Ramos (cell line): ENCODE measurements at regions not wholly inside any gene's neighbourhood (a gene's known extent, or its start where the extent isn't known, plus 50 kb on each side); places are given as distances from the start of the nearest gene placed in this dataset.
"Not testable (repeated sequence)": the region's sequence is repeated elsewhere in the genome, so short reads cannot be mapped to it uniquely, and the experiment has no call there.

ENCODE experiments used
- in situ Hi-C: fragments of 300-500 bp; cut with MboI; formaldehyde crosslinking; loops from one replicate; pipeline ENCODE4 v1.14.3; 2022; ENCODE audit warnings: low sequenced_read_pairs; ENCODE audit not compliant: unreplicated experiment

- in situ Hi-C loops: no loop called here
These were observed 803.7 kb downstream of the MCTP2 start for GRCh38 chr15:95035106-95035505.

DNA sequence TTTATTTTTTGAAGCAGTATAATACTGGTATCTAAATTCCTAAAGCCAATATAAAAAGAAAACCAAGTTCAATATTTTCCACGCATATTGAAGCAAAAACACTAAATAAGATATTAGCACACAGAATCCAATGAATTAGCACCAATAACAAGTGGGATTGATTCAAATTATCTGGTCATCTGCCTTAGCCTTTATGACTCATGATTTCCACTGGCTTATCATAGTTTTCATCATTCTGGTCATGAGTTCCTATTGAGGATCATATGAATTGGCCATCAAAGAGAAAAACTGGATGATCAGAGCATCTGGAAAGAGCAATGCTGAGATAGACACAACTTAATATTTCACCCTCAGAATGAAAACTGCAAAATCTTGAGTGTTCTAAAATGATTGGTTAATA lies 809.9 kb downstream of the MCTP2 start:
- in situ Hi-C loops: no loop called here

- in situ Hi-C loops: not testable (repeated sequence)
These were observed 812.0 kb downstream of the MCTP2 start for GRCh38 chr15:95043236-95043932.

GRCh38 chr15:95043933-95044313 lies 812.6 kb downstream of the MCTP2 start:
- in situ Hi-C loops: no loop called here

DNA sequence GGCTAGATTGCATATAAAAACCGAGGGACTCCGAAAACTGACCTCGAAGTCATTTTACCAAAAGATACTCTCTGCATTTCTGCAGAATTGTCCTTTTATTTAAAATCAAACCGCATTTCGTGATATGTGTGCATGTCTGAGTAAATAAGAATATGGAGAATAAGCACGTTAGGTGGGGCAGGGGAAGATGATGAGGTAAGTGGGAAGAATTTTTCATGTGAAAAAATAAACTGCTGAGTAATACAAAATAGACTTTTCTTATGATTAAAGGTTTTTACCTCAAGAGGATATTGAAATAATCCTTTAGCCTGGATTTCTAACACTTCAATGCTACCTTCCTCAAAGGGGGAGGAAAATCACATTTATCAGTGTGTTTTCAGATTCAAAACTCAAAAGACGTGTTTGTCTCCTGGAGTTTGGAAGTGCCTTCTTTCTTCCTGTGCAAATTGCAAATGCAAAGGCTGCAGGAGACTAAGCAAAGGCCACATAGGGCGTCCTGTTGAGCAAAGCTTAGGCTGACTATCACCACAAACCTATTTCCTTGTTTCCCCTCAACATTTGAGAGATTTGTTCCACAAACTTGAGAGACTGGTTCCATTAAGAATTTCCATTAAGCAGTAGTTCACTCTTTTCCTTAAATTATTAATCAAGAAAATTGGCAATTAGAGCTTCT lies 813.5 kb downstream of the MCTP2 start:
- in situ Hi-C loops: no loop called here

DNA sequence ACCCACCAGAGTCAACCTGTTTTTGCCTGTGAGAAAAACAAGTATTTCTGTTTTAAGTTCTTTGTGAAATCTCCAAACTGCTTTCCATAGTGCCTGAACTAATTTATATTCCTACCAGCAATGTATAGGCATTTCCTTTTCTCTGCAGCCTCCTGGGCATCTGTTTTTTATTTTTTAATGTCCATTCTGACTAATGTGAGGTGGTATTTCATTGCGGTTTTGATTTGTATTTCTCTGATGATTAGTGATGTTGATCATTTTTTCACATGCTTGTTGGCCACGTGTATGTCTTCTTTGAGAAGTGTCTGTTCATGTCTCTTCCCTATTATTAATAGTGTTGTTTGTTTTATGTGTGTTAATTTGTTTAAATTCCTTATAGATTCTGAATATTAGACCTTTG lies 820.5 kb downstream of the MCTP2 start:
- in situ Hi-C loops: no loop called here

DNA sequence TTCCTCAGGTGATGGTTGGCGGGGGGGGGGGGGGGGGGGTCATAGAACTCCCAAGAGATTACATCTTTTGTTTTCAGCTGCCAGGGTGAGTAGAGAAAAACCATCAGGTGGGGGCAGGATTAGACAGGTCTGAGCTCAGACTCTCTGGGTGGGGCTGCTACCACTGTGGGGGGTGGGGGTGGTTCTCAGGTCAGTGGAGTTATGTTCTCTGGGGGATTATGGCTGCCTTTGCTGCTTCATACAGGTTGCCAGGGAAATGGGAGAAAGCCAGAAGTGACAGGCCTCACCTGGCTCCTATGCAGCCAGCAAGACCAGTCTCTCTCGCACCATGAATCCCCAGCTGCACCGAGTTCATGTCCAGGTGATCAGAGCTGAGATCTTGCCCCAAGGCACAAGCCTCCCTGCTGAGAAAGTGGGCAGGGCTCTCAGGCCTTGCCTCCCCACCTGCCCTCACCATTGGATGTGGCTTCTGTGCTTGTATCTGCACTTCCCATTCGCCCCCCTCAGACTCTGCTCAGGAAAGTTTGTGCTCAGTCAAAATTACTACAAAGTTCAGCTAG lies 828.1 kb downstream of the MCTP2 start:
- in situ Hi-C loops: no loop called here

- in situ Hi-C loops: no loop called here
These were observed 837.5 kb downstream of the MCTP2 start for GRCh38 chr15:95068701-95069521.

DNA sequence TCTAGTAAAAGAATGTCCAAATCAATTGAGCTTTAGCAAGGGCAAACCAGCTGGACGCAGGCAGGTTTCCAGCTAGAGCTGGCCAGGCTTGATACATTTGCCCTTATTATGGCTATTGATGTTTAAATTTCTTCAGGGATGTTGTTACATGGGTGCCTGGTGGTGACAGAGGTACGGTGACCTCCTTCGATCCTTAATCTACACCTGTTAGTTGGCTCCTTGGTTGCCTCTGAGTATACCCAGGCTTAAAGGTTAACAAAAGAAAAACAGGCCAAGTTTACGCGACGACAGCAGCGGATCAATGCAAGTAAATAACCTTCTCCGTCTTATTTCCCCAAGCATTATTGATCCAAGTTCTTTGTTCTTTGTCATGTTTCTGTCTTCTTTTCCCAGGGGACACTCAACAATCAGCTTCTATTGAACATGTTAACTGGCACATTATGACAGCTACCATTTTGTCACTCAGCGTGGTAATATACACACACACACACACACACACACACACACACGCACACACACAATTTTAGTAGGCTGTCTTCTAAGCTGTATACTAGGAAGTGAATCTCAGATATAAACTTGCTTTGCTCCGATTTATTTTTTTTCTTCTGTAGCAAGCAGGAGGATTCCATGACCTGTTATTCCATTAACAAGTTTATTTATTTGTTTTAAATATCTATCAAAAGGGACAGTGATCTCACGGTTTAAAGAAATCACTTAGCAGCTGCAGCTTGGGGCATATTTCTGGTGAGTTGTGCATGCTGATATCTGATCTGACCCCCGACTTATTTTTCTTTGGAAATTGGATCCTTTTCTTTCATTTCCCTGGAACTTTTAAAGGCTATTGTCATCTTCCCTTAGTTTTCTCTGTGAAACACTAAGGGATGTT lies 844.7 kb downstream of the MCTP2 start:
- in situ Hi-C loops: no loop called here

- in situ Hi-C loops: no loop called here
These were observed 845.3 kb downstream of the MCTP2 start for GRCh38 chr15:95076678-95076990.

- in situ Hi-C loops: no loop called here
These were observed 846.6 kb downstream of the MCTP2 start for GRCh38 chr15:95078003-95078402.

DNA sequence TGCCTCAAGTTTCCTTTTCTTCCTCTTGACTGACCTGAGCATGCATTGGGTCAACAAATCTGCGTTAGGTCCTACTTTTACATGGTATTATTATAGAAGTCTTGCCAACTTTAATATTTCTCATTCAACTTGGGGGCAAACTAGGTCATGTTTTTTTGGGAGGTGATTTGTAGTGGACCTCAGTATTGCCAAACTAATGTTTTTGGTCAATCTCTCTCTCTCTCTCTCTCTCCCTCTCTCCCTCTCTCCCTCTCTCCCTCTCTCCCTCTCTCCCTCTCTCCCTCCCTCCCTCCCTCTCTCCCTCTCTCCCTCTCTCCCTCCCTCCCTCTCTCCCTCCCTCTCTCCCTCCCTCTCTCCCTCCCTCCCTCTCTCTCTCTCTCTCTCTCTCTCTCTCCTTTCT lies 848.9 kb downstream of the MCTP2 start:
- in situ Hi-C loops: not testable (repeated sequence)

DNA sequence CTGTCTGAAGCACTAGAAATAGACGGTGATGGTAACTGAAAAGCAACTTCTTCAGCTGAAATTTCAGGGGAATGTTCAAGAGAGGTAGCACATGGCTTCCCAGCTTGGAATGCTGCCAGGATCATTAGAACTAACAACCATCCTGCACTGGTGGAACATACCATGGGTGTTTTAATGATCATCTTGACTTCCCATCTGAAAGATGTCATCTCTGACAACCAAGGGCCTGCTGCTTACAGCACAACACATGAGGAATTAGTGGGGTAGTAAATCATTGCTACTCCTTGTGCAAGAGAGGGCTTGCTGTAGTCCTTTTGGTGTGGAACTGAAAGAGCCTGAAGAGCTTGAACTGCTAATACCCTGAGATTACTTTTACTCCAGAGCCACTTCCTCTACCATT lies 853.7 kb downstream of the MCTP2 start:
- in situ Hi-C loops: no loop called here

- in situ Hi-C loops: no loop called here
These were observed 855.3 kb downstream of the MCTP2 start for GRCh38 chr15:95086531-95087252.

GRCh38 chr15:95087253-95087609 lies 855.9 kb downstream of the MCTP2 start:
- in situ Hi-C loops: no loop called here

DNA sequence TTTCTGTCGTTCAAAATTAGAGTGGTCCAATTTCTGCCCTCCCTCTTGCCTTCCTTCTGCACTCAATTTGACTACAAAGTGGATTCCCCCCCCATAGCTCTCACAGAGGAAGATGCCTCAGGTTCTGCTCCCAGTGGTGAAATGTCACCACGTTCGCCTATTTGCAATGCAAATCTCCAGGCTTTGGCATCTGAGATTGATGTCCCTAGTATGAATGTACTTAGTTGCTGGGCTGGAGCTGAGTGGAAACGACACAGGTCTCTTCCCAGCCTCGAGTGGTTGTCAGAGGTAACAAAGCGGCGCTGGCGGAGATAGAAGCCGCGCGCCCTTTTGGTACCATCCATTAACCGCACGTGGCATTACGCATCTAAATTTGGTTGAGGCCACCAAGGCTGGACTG lies 860.1 kb downstream of the MCTP2 start:
- in situ Hi-C loops: no loop called here

- in situ Hi-C loops: no loop called here
These were observed 863.9 kb downstream of the MCTP2 start for GRCh38 chr15:95095250-95095649.

- in situ Hi-C loops: no loop called here
These were observed 865.3 kb downstream of the MCTP2 start for GRCh38 chr15:95096651-95097050.

GRCh38 chr15:95097361-95097760 lies 866.0 kb downstream of the MCTP2 start:
- in situ Hi-C loops: no loop called here

DNA sequence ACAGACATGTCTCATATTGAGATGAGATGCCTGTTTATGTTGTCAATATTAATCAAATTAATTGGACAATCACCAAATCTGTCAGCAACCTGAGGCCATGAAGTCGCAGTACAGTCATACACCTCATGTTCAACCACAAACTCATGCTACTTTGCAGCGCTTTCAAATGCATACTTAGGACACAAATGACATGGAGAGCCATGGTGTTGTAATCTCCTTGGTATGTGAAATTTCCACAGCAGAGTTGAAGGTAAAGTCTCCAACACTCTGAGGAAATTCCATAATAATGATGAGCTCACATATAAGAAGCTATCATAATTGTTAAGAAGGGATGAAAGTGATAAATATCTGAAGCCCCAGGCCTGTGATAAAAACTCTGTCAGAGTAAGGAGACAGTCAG lies 873.9 kb downstream of the MCTP2 start:
- in situ Hi-C loops: no loop called here
